Neural progenitor cell (in vitro differentiated cells): ENCODE measurements at regions not wholly inside any gene's neighbourhood (a gene's known extent, or its start where the extent isn't known, plus 50 kb on each side); places are given as distances from the start of the nearest gene placed in this dataset.

Experiments
- CTCF ChIP-seq: fragments of 200-600 bp; sonication (generic); IDR thresholded peaks from 2 replicates; pipeline ENCODE4 v1.5.1; 2017; ENCODE audit warnings: antibody characterized with exemption, mild to moderate bottlenecking
- EZH2 ChIP-seq: fragments of 200-600 bp; sonication (generic); IDR thresholded peaks from 2 replicates; pipeline ENCODE4 v1.6.1; 2017; ENCODE audit warnings: antibody characterized with exemption, mild to moderate bottlenecking, moderate library complexity
- EZH2phosphoT487 ChIP-seq: fragments of 200-600 bp; sonication (generic); IDR thresholded peaks from 2 replicates; pipeline ENCODE4 v1.6.1; 2017; ENCODE audit warnings: antibody characterized with exemption

- TF ChIP-seq EZH2 (no peak), CTCF (no peak), EZH2phosphoT487 (no peak)
Observed at GRCh38 chr4:171017593-171017992, 795.6 kb upstream of the GALNTL6 start.
